ENCODE measurements at regions not wholly inside any gene's neighbourhood (a gene's known extent, or its start where the extent isn't known, plus 50 kb on each side); places are given as distances from the start of the nearest gene placed in this dataset.

DNA sequence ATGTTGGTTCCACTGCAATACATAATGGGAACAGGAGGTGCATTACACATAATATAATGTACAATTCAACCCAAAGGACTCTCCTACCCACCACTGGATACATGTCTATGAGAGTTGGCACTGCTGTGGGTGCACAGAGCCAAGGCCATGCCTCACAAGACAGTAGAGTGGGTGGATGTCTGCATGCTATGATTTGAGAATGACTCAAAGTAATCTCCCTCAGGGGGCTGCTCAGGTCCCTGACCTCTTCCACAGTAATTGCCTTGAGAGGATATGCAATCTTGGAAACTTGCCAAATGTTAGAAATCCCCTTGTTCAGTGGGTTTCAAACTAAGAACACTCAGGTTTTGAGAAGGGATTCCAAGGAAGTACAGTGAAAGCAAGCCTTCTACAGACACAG is 79.0 kb downstream of the ANKEF1 start:
- Histone ChIP-seq H3K4me1 (ENCODE audit: control insufficient read depth in 2 of 2, insufficient read depth in 2 of 2, low read length in 2 of 2) (no peaks in the 10 kb centered on the region), H3K4me2 (replicated peaks; ENCODE audit: low read depth, low read length, poor library complexity, severe bottlenecking) (no peak overlapping the region), H3K9me3 (ENCODE audit: control extremely low read depth in 1 of 3, control insufficient read depth in 2 of 3, insufficient read depth in 1 of 3, low read length in 2 of 3) (no peaks in the 10 kb centered on the region), H3K9ac (ENCODE audit: low read length) (no peak overlapping the region), H3K36me3 (replicated peaks in 1 of 2; ENCODE audit: control extremely low read depth in 1 of 2, control insufficient read depth in 1 of 2, extremely low read depth in 1 of 2, insufficient read depth in 2 of 2, low read length in 1 of 2) (no peaks in the 10 kb centered on the region), H3K79me2 (ENCODE audit: control insufficient read depth, insufficient read depth, low read length) (no peaks in the 10 kb centered on the region), H3K27me3 (replicated peaks in 1 of 4; ENCODE audit: control extremely low read depth in 1 of 4, control insufficient read depth in 3 of 4, insufficient read depth in 4 of 4, low read length in 3 of 4) (no peaks in the 10 kb centered on the region), H3K27ac (ENCODE audit: low read length in 2 of 2) (no peak overlapping the region), H3K4me3 (ENCODE audit: control extremely low read depth in 1 of 5, extremely low read depth in 1 of 5, insufficient read depth in 1 of 5, low read depth in 2 of 5, low read length in 4 of 5) (no peak overlapping the region), H2AFZ (ENCODE audit: insufficient read depth, low read depth, low read length, poor library complexity, severe bottlenecking) (no peak overlapping the region), H4K20me1 (ENCODE audit: control insufficient read depth, insufficient read depth, low read length, poor library complexity, severe bottlenecking) (no peaks in the 10 kb centered on the region)
- Mint-ChIP-seq H3K9me3 (ENCODE audit: insufficient read depth) (no peaks in the 10 kb centered on the region), H3K4me1 (peaks cover 3% of the 10 kb centered on the region), H3K27ac (no peak overlapping the region), H3K4me3 (no peak overlapping the region), H3K27me3 (no peaks in the 10 kb centered on the region)
- CTCF ChIA-PET = no interaction called here
- ATAC-seq (ENCODE audit: low read depth) = no peak
- no peak for DNase-seq
- POLR2A ChIA-PET = no interaction called here
- TF ChIP-seq, protein P1, sequence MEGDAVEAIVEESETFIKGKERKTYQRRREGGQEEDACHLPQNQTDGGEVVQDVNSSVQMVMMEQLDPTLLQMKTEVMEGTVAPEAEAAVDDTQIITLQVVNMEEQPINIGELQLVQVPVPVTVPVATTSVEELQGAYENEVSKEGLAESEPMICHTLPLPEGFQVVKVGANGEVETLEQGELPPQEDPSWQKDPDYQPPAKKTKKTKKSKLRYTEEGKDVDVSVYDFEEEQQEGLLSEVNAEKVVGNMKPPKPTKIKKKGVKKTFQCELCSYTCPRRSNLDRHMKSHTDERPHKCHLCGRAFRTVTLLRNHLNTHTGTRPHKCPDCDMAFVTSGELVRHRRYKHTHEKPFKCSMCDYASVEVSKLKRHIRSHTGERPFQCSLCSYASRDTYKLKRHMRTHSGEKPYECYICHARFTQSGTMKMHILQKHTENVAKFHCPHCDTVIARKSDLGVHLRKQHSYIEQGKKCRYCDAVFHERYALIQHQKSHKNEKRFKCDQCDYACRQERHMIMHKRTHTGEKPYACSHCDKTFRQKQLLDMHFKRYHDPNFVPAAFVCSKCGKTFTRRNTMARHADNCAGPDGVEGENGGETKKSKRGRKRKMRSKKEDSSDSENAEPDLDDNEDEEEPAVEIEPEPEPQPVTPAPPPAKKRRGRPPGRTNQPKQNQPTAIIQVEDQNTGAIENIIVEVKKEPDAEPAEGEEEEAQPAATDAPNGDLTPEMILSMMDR (IDR thresholded peaks at IDR 0.05) = no peak
- no peak for TF ChIP-seq EZH2 (IDR thresholded peaks at IDR 0.05; ENCODE audit: borderline replicate concordance, insufficient read depth, low read depth, low read length, poor library complexity, severe bottlenecking)
- intact Hi-C loops (cut with micrococcal nuclease) = no loop called here

DNA sequence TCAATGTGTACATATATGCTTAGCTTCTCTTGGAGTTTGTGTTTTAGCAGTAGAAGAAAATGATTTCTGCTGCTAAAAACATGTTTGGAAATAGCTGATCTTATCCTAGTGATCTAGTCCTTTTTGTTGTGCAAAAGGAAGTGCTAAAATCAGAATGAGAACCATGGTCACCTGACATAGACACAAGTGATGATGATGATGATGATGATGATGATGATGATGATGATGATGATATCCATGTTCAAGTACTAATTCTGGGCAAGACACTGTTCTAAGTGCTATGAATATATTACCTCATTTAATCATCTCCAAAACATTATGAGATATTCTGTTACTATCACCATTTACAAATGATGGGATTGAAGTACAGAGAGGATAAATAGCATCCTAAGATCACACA is 79.8 kb downstream of the ANKEF1 start:
- Histone ChIP-seq H3K4me2 (replicated peaks; ENCODE audit: low read depth, low read length, poor library complexity, severe bottlenecking) (no peak overlapping the region), H3K79me2 (ENCODE audit: control insufficient read depth, insufficient read depth, low read length) (no peaks in the 10 kb centered on the region), H3K9ac (ENCODE audit: low read length) (no peak overlapping the region), H3K27me3 (replicated peaks in 1 of 4; ENCODE audit: control extremely low read depth in 1 of 4, control insufficient read depth in 3 of 4, insufficient read depth in 4 of 4, low read length in 3 of 4) (no peaks in the 10 kb centered on the region), H4K20me1 (ENCODE audit: control insufficient read depth, insufficient read depth, low read length, poor library complexity, severe bottlenecking) (no peaks in the 10 kb centered on the region), H3K4me3 (ENCODE audit: control extremely low read depth in 1 of 5, extremely low read depth in 1 of 5, insufficient read depth in 1 of 5, low read depth in 2 of 5, low read length in 4 of 5) (no peak overlapping the region), H2AFZ (ENCODE audit: insufficient read depth, low read depth, low read length, poor library complexity, severe bottlenecking) (no peak overlapping the region), H3K4me1 (ENCODE audit: control insufficient read depth in 2 of 2, insufficient read depth in 2 of 2, low read length in 2 of 2) (no peaks in the 10 kb centered on the region), H3K36me3 (replicated peaks in 1 of 2; ENCODE audit: control extremely low read depth in 1 of 2, control insufficient read depth in 1 of 2, extremely low read depth in 1 of 2, insufficient read depth in 2 of 2, low read length in 1 of 2) (no peaks in the 10 kb centered on the region), H3K9me3 (ENCODE audit: control extremely low read depth in 1 of 3, control insufficient read depth in 2 of 3, insufficient read depth in 1 of 3, low read length in 2 of 3) (no peaks in the 10 kb centered on the region), H3K27ac (ENCODE audit: low read length in 2 of 2) (no peak overlapping the region)
- TF ChIP-seq, protein P1 (IDR thresholded peaks at IDR 0.05) = no peak
- TF ChIP-seq EZH2 (IDR thresholded peaks at IDR 0.05; ENCODE audit: borderline replicate concordance, insufficient read depth, low read depth, low read length, poor library complexity, severe bottlenecking) = no peak
- no peaks in the 10 kb centered on the region for H3K9me3 Mint-ChIP-seq (ENCODE audit: insufficient read depth)
- no peaks in the 10 kb centered on the region for H3K27me3 Mint-ChIP-seq
- POLR2A ChIA-PET = no interaction called here
- CTCF ChIA-PET = interaction anchor here (1.5 kb wide), 1 partner anchor 22 kb away, joined by 3 read pairs; no protein-coding TSS in a partner anchor
- H3K27ac Mint-ChIP-seq = no peak overlapping the region
- ATAC-seq (ENCODE audit: low read depth) (no peak), DNase-seq (no peak)
- intact Hi-C loops (cut with micrococcal nuclease) = no loop called here
- H3K4me1 Mint-ChIP-seq = peaks cover 3% of the 10 kb centered on the region
- no peak overlapping the region for H3K4me3 Mint-ChIP-seq
